GM12892 (cell line): ENCODE measurements at regions not wholly inside any gene's neighbourhood (a gene's known extent, or its start where the extent isn't known, plus 50 kb on each side); places are given as distances from the start of the nearest gene placed in this dataset.

Experiments used
- POLR2A ChIP-seq: IDR thresholded peaks from 2 replicates; pipeline ENCODE4 v1.6.1; 2011; ENCODE audit warnings: low read depth, low read length, control low read depth
- POLR2AphosphoS5 ChIP-seq: IDR thresholded peaks from 2 replicates; pipeline ENCODE4 v1.6.1; 2011; ENCODE audit warnings: low read depth, low read length, control low read depth
- TAF1 ChIP-seq: IDR thresholded peaks from 2 replicates; pipeline ENCODE4 v1.6.1; 2011; ENCODE audit warnings: low read depth, mild to moderate bottlenecking, control low read depth, low read length, borderline replicate concordance

DNA sequence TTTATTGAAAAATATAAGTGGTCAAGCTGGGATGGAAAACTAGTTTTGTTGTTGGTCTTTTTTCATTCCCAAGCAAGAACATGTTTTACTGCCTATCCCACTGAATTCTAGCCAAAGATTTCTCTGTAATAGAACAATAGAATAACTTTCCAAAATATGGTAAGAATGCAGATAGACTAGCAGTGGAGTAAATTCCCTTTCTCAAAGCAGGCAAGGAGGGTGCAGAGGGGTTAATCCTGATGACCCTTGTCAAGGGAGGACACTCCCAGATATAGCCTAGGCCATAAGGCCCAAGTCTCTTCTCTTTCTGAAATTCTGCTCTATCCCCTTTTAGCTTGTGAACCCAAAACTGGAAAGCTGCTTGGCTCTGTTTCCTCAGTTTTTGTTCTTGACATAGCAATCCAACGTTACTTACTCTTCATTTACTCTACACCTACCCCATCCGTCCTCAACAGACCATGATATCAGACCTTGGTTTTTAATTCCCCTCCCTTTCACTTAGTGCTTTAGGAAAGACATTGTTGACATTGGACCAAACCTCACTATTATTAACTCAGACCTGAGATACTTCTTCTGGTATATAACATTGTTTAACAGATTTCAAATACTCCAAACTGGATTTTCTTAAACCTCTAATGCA, 453.6 kb upstream of the THBS1 start:
- TF ChIP-seq POLR2A (no peak), TAF1 (no peak), POLR2AphosphoS5 (no peak)
